ENCODE measurements at regions not wholly inside any gene's neighbourhood (a gene's known extent, or its start where the extent isn't known, plus 50 kb on each side); places are given as distances from the start of the nearest gene placed in this dataset.
"Not testable (repeated sequence)": the region's sequence is repeated elsewhere in the genome, so short reads cannot be mapped to it uniquely, and the experiment has no call there.

DNA sequence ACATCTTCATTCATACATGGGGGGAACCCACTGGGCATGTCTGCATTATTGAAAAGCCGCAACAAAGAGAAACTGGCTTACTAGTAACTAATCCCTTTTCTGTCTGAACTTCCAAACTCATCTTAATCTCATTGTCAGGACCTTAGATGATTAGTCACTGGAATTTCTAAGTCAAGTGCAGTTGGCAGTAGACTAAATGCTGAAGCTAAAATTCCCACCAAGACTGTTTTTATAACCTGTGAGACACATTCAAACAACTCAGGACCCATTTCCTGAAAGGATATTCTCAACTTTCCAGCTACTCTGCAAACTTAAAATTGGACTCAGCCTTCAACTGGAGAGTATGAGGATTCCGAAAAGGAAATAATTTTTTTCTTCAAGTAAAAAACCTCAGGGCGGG lies 94.8 kb upstream of the SCAF8 start:
- no peak for DNase-seq

DNA sequence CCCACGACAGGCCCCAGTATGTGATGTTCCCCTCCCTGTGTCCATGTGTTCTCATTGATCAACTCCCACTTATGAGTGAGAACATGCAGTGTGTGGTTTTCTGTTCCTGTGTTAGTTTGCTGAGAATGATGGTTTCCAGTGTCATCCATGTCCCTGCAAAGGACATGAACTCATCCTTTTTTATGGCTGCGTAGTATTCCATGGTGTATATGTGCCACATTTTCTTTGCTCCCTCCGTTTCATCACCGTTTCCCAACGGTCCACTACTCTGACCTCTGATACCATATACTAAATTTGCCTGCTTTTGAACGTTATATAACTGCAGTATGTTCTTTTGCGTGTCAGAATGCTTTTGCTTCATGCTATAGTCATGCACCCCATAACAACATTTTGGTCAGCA lies 94.0 kb upstream of the SCAF8 start:
- DNase-seq = not testable (repeated sequence)

DNA sequence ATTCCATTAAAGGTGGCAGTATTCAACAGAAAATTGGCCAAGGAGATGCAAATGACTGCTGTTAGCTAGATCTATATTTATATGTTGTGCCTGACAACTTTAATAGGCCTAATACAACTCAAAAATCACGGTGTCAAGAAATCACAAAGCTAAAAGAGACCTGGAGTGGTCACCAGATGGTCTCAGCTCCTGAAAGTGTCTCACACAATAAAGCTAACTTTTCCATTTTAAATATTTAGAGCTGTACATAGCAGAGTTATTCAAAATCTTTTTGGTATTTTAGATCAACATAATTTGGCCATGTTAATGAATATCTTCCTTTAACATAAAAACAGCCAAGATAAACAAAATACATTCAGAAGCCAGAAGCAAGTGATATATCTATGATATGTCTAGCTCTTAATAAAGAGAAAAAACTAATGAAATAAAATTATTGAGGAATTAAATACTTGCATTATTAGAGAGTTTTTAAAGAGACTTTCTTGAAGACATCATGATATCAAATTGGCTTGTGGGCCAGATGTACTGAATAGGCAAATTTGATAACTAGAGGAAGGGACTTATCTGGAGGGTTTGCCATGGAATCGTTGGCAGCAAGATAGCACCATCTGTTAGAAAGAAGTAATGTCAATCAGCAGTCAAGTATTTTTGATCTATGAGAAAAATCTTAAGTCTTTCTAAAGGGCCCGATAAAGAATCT lies 84.9 kb upstream of the SCAF8 start:
- no peak for DNase-seq

DNA sequence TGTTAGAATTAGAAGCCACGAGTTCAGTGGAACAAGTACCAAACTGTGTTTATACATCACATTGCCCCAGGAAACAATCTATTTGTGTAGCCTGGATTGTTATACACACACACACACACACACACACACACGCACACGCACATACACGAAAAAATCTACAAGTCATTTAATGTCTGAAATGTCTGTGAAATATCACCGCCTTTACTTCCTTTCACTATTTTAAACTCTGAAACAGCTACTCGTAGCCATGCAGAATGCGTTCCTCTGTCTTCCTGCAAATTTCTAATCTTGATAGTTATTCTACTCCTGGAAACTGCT lies 84.4 kb upstream of the SCAF8 start:
- no peak for DNase-seq

DNA sequence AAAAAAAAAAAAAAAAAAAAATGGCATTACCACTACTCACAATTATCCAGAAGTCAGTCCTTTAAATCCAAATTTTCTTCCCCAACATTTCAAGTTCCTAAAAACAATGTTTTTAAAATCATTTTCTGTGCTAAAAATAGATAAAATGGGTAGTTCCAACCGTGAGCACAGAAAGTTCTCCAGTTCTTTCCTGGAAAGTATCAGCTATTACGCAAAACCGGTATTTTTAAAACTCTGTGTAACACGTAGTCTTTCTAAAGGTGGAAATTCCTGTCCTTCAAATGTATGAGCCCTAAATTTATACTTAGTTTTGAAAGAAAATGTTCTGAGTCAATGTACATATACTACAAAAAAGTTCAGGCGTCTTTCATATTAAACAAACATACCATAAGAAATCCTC lies 83.5 kb upstream of the SCAF8 start:
- no peak for DNase-seq

GRCh38 chr6:154650351-154650750 lies 82.9 kb upstream of the SCAF8 start:
- no peak for DNase-seq

- no peak for DNase-seq
These were observed 81.6 kb upstream of the SCAF8 start for GRCh38 chr6:154651656-154652055.

DNA sequence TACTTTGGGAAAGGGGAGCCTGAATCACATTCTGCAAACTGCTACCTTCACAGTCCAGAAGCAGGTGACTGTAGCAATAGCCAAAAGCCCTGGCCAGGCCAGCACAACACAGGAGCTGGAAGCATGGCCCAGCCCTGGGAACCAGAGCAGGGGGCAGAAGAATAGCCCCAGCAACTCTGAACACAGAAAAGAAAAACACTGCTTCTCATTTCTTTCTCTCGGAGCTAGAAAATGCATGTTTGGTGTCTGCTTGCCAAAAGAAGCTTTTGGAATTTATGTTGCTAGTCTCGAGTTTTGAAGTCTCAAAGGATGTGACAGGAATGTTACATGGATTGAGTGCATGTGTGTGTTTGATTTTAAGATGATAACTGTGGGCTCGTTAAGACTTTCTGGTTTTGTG lies 79.8 kb upstream of the SCAF8 start:
- DNase-seq = no peak

GRCh38 chr6:154653853-154654252 lies 79.4 kb upstream of the SCAF8 start:
- no peak for DNase-seq

- no peak for DNase-seq
These were observed 76.6 kb upstream of the SCAF8 start for GRCh38 chr6:154656660-154657059.

- DNase-seq = no peak
These were observed 71.4 kb upstream of the SCAF8 start for GRCh38 chr6:154661768-154662167.

GRCh38 chr6:154664287-154664686 lies 68.9 kb upstream of the SCAF8 start:
- no peak for DNase-seq

- DNase-seq = no peak
These were observed 65.1 kb upstream of the SCAF8 start for GRCh38 chr6:154668156-154668555.

GRCh38 chr6:154672086-154672485 lies 61.1 kb upstream of the SCAF8 start:
- no peak for DNase-seq

DNA sequence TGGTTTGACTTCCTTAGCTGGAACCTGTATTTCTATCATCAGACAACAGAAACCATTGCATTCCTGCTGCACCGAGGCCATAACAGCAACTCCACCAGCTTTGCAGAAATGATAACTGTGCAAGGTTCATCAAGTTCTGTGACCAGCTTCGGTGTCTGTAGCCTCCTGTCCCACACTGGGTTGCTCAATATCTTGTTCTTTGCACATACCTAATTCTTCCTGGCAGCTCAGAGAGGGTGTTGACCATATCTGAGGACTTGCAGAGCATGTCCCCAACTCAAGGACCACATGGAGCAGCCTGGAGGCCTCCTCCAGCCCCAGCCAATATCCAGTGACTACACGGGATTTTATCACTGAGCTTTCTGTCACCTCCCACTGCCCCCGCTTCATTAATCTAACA lies 59.3 kb upstream of the SCAF8 start:
- no peak for DNase-seq

DNA sequence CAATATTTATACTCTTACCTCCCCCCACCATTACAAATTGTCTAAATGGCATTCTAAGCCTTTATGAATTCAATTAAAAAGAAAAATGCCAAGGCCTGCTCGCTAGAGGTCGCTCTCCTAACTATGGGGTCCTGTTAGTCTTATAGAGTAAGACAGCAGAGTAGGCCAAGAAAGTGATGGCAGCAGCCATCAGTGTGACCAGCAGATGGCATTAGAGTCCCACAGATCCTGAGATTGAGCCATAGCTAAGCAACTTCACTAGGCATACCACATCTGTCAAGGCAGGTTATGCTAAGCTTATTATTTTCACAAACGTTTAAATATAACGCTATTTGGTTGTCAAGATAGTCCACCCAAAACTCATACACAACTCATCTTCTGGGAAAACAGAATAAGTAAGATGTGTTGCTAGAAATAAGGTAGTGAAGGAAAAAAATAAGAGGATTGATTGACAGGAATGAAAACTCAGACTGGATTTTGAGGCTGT lies 57.6 kb upstream of the SCAF8 start:
- DNase-seq = peak; percentile 91

- peak; percentile 20 for DNase-seq
These were observed 50.5 kb upstream of the SCAF8 start for GRCh38 chr6:154682633-154683125.

All from NCI-H526 treated with DMSO at 0.1 percent for 48 hours (cell line).